PC-3 (cell line): ENCODE measurements at regions not wholly inside any gene's neighbourhood (a gene's known extent, or its start where the extent isn't known, plus 50 kb on each side); places are given as distances from the start of the nearest gene placed in this dataset.

Source experiments
- ATAC-seq: fragments of 200-7000 bp; cut with Tn5 transposase; 2 replicates; pipeline ENCODE4 v1.9.1; 2020; ENCODE audit warnings: mild to moderate bottlenecking, moderate library complexity
- BruUV-seq: library from RNA; stranded (reverse); fragments of 400-500 nt; replicated peaks from 2 replicates; lab custom pipeline; 2021; lab: Mats Ljungman, UMichigan
- CTCF ChIA-PET: fragments of 300-600 bp; sonication (Branson Sonifier 250); formaldehyde crosslinking; loops from one replicate; lab custom pipeline; 2022; ENCODE audit warnings: antibody characterized with exemption; lab: Charles Lee
- POLR2A ChIA-PET: fragments of 300-600 bp; sonication (Branson Sonifier 250); formaldehyde crosslinking; loops from one replicate; lab custom pipeline; 2022; ENCODE audit warnings: antibody characterized with exemption; ENCODE audit not compliant: unreplicated experiment; lab: Charles Lee
- DNase-seq: peaks from one replicate; pipeline ENCODE4 v3.0.0-alpha.2; 2015
- H2AFZ ChIP-seq: fragments of 300-600 bp; sonication (generic); 2 replicates; pipeline ENCODE4 v1.6.0; 2016; ENCODE audit warnings: antibody characterized with exemption, low read length
- H3F3A ChIP-seq: fragments of 300-600 bp; sonication (generic); one replicate; pipeline ENCODE4 v1.6.0; 2017; ENCODE audit warnings: antibody characterized with exemption, low read length, control low read depth, mild to moderate bottlenecking; ENCODE audit not compliant: unreplicated experiment
- H3K27ac ChIP-seq: fragments of 300-600 bp; sonication (generic); 2 replicates; pipeline ENCODE4 v1.5.1; 2016; ENCODE audit warnings: mild to moderate bottlenecking, low read length
- H3K27me3 ChIP-seq: fragments of 300-600 bp; sonication (generic); 2 replicates; pipeline ENCODE4 v1.6.1; 2016; ENCODE audit warnings: low read length, mixed read lengths
- H3K36me3 ChIP-seq: fragments of 300-600 bp; sonication (generic); 2 replicates; pipeline ENCODE4 v1.6.1; 2016; ENCODE audit warnings: low read depth, mixed run types, low read length, mixed read lengths
- H3K4me1 ChIP-seq: fragments of 300-600 bp; sonication (generic); 2 replicates; pipeline ENCODE4 v1.5.1; 2016; ENCODE audit warnings: low read length; ENCODE audit not compliant: insufficient read depth
- H3K4me2 ChIP-seq: fragments of 300-600 bp; sonication (generic); 2 replicates; pipeline ENCODE4 v1.6.0; 2016; ENCODE audit warnings: low read length
- H3K4me3 ChIP-seq: fragments of 300-600 bp; sonication (generic); 2 replicates; pipeline ENCODE4 v1.5.1; 2016; ENCODE audit warnings: mild to moderate bottlenecking, low read length, mixed read lengths
- H3K79me2 ChIP-seq: fragments of 300-600 bp; sonication (generic); 2 replicates; pipeline ENCODE4 v1.6.1; 2017; ENCODE audit warnings: low read length, mixed read lengths
- H3K9ac ChIP-seq: fragments of 300-600 bp; sonication (generic); 2 replicates; pipeline ENCODE4 v1.6.0; 2016; ENCODE audit warnings: mild to moderate bottlenecking, low read length
- H3K9me2 ChIP-seq: fragments of 300-600 bp; sonication (generic); replicated peaks from 2 replicates; pipeline ENCODE4 v1.6.1; 2016; ENCODE audit warnings: mixed run types, low read length, mixed read lengths
- H3K9me3 ChIP-seq: fragments of 300-600 bp; sonication (generic); 2 replicates; pipeline ENCODE4 v1.6.1; 2016; ENCODE audit warnings: low read length, mixed read lengths
- H4K20me1 ChIP-seq: fragments of 300-600 bp; sonication (generic); 2 replicates; pipeline ENCODE4 v1.6.1; 2016; ENCODE audit warnings: low read length, mixed read lengths
- EZH2 ChIP-seq: fragments of 300-600 bp; sonication (generic); IDR thresholded peaks from one replicate; pipeline ENCODE4 v1.6.1; 2017; ENCODE audit warnings: antibody characterized with exemption, mild to moderate bottlenecking, low read length; ENCODE audit not compliant: unreplicated experiment
- EZH2phosphoT487 ChIP-seq: fragments of 300-600 bp; sonication (generic); IDR thresholded peaks from 2 replicates; pipeline ENCODE4 v1.6.1; 2018; ENCODE audit warnings: mild to moderate bottlenecking, antibody characterized with exemption, low read length, borderline replicate concordance
- intact Hi-C: fragments of 100-400 bp; cut with micrococcal nuclease; formaldehyde crosslinking; loops from 2 replicates; pipeline ENCODE4 v1.9.0; 2023
- TF ChIP-seq, protein P1 (sequence below): fragments of 300-600 bp; sonication (generic); conservative IDR thresholded peaks from 2 replicates; pipeline ENCODE4 v1.5.1; 2017; ENCODE audit warnings: antibody characterized with exemption, low read depth, mild to moderate bottlenecking, low read length

DNA sequence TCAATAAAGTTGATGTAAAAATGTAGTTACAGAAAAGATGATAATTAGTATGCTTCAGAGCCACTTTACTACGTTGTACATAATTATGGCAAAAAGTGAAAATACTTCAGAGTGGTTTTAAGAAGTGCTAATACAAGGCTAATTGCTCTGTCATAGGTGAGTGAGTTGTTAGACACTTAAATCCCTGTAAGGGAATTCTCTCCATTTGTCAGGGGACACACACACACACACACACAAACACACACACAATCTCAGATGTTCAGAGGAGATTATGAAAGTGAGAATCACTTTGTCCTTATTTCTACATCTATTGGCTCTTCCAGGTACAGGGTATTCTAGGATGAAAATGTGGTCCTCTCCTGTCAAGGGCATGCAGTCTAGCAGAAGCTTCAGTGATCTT lies 208.3 kb upstream of the PELI2 start:
- Histone ChIP-seq H4K20me1 (no peaks in the 10 kb centered on the region), H3K9me3 (no peaks in the 10 kb centered on the region), H3K27me3 (peaks cover 61% of the 10 kb centered on the region), H3K36me3 (no peaks in the 10 kb centered on the region), H3K9ac (no peak overlapping the region), H3K4me3 (no peak overlapping the region), H3K4me2 (no peak overlapping the region), H3K27ac (no peak overlapping the region), H3F3A (no peaks in the 10 kb centered on the region), H3K9me2 (no peaks in the 10 kb centered on the region), H3K4me1 (peaks cover 7% of the 10 kb centered on the region; the same call in 1 of the 2 replicates), H3K79me2 (no peaks in the 10 kb centered on the region), H2AFZ (no peak overlapping the region)
- DNase-seq (no peak), ATAC-seq (no peak)
- CTCF ChIA-PET: no interaction called here
- TF ChIP-seq, protein P1, sequence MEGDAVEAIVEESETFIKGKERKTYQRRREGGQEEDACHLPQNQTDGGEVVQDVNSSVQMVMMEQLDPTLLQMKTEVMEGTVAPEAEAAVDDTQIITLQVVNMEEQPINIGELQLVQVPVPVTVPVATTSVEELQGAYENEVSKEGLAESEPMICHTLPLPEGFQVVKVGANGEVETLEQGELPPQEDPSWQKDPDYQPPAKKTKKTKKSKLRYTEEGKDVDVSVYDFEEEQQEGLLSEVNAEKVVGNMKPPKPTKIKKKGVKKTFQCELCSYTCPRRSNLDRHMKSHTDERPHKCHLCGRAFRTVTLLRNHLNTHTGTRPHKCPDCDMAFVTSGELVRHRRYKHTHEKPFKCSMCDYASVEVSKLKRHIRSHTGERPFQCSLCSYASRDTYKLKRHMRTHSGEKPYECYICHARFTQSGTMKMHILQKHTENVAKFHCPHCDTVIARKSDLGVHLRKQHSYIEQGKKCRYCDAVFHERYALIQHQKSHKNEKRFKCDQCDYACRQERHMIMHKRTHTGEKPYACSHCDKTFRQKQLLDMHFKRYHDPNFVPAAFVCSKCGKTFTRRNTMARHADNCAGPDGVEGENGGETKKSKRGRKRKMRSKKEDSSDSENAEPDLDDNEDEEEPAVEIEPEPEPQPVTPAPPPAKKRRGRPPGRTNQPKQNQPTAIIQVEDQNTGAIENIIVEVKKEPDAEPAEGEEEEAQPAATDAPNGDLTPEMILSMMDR: no peak
- TF ChIP-seq EZH2 (no peak), EZH2phosphoT487 (no peak)
- POLR2A ChIA-PET: no interaction called here
- BruUV-seq: no TSS peak
- intact Hi-C loops: no loop called here

DNA sequence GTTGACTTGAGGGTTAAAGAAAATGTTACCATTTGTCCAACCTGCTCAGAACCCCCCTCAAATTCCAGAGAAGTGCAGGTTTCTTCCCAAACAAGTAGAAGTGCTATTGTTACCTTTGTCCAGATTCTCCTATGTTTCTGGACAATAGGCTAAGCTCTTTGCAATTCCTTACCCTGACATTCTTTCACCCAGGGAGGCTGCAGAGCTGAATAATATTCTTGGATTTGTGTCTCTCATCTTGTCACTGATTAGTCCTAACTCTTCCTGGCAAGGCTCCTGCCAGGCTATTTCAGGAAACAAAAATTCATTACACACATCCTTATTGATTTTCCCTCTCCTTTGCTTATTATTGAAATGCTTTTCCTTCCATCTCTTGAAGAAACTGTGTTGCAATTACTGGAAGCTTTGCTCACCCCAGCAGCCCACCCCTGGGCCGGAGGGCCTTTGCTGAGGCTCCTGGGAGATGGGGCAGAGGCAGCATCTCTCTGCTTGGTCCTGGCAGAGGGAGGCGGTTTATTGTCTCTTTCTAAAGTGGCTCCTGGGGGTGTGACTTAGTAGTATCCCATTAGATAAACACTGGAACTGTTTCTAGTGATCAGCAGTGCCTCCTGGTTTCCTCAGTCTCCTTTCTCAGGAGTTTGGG lies 207.5 kb upstream of the PELI2 start:
- TF ChIP-seq, protein P1: no peak
- TF ChIP-seq EZH2phosphoT487 (no peak), EZH2 (no peak)
- Histone ChIP-seq H3K36me3 (no peaks in the 10 kb centered on the region), H3K4me2 (no peak overlapping the region), H4K20me1 (no peaks in the 10 kb centered on the region), H3K9me2 (no peaks in the 10 kb centered on the region), H3K27ac (no peak overlapping the region), H3K27me3 (peaks cover 66% of the 10 kb centered on the region), H3K9ac (no peak overlapping the region), H3F3A (no peaks in the 10 kb centered on the region), H3K79me2 (no peaks in the 10 kb centered on the region), H3K9me3 (no peaks in the 10 kb centered on the region), H3K4me3 (no peak overlapping the region), H3K4me1 (peaks cover 7% of the 10 kb centered on the region; the same call in 1 of the 2 replicates), H2AFZ (no peak overlapping the region)
- no TSS peak for BruUV-seq
- POLR2A ChIA-PET: no interaction called here
- DNase-seq (no peak), ATAC-seq (no peak)
- intact Hi-C loops: no loop called here
- CTCF ChIA-PET: no interaction called here

DNA sequence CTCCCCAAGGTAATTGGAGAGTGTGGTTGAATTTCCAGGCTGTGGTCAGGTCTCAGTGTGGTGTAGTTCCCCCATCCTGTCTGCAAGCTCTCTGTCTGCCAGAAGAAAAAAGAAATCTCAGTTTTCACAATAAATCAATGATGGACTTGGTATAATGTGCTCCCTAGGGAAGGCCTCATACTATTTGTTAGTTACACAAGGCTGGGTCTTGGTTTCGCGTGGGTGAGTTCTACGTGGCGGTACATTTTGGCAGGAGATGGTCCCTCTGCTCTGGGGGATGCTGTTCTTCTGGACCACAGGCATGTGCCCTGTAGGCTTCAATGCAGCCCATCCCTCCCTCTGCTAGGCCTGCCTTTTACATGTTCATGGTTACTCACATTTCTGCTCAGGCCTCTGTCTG lies 206.4 kb upstream of the PELI2 start:
- Histone ChIP-seq H4K20me1 (no peaks in the 10 kb centered on the region), H3K27ac (no peak overlapping the region), H3K79me2 (no peaks in the 10 kb centered on the region), H3K9ac (no peak overlapping the region), H3K9me3 (no peaks in the 10 kb centered on the region), H3K9me2 (no peaks in the 10 kb centered on the region), H3K4me2 (no peak overlapping the region), H3K27me3 (peaks cover 67% of the 10 kb centered on the region), H3K4me3 (no peak overlapping the region), H3F3A (no peaks in the 10 kb centered on the region), H3K36me3 (no peaks in the 10 kb centered on the region), H2AFZ (no peak overlapping the region), H3K4me1 (peaks cover 7% of the 10 kb centered on the region; the same call in 1 of the 2 replicates)
- DNase-seq (no peak), ATAC-seq (no peak)
- TF ChIP-seq, protein P1: no peak
- TF ChIP-seq EZH2phosphoT487 (no peak), EZH2 (no peak)
- intact Hi-C loops: no loop called here
- no TSS peak for BruUV-seq
- ChIA-PET POLR2A (interaction anchor here (0.6 kb wide), 2 partner anchors 109 to 571 kb away, joined by 3 read pairs; no protein-coding TSS in a partner anchor), CTCF (no interaction called here)
